ENCODE measurements at regions not wholly inside any gene's neighbourhood (a gene's known extent, or its start where the extent isn't known, plus 50 kb on each side); places are given as distances from the start of the nearest gene placed in this dataset.

GRCh38 chr1:229091721-229092136, 179.2 kb upstream of the RAB4A start:
- peaks cover 47% of the 10 kb centered on the region for H3K4me1 ChIP-seq (ENCODE audit: insufficient read depth)
- no peaks in the 10 kb centered on the region for H3K27me3 ChIP-seq (ENCODE audit: insufficient read depth)
- H3K4me3 ChIP-seq, result 0 out of 2 replicates have a peak overlapping the region, but pooled peaks have one; percentile 15
- Mint-ChIP-seq H3K4me1 (peaks cover 69% of the 10 kb centered on the region), H3K27ac (peak overlapping the region; percentile 97), H3K36me3 (ENCODE audit: low read depth) (peaks cover 5% of the 10 kb centered on the region), H3K27me3 (ENCODE audit: insufficient read depth, low read depth, poor library complexity) (peaks cover 11% of the 10 kb centered on the region), H3K9me3 (peaks cover 6% of the 10 kb centered on the region; the same call in 2 of the 3 replicates), H3K4me3 (peak overlapping the region; percentile 56; the same call in 1 of the 3 replicates)
- H2AFZ ChIP-seq, result no peak overlapping the region
- H3K79me2 ChIP-seq (replicated peaks; ENCODE audit: insufficient read depth), result no peaks in the 10 kb centered on the region
- H3K9me2 ChIP-seq (ENCODE audit: insufficient read depth), result 0 out of 2 replicates have a peak, but pooled peaks cover 5% of the 10 kb centered on the region
- peak overlapping the region; percentile 91 for H3K27ac ChIP-seq (ENCODE audit: low read depth)
- DNase-seq (ENCODE audit: low spot score) (no peak), ATAC-seq (no peak)
- 0 out of 2 replicates have a peak, but pooled peaks cover 3% of the 10 kb centered on the region for H3K36me3 ChIP-seq (ENCODE audit: insufficient read depth)
- no peaks in the 10 kb centered on the region for H4K20me1 ChIP-seq (replicated peaks; ENCODE audit: insufficient read depth)
- H3F3A ChIP-seq (replicated peaks; ENCODE audit: low read depth), result peaks cover 8% of the 10 kb centered on the region
- peak overlapping the region; percentile 24 for H3K4me2 ChIP-seq
- TF ChIP-seq, protein P1, sequence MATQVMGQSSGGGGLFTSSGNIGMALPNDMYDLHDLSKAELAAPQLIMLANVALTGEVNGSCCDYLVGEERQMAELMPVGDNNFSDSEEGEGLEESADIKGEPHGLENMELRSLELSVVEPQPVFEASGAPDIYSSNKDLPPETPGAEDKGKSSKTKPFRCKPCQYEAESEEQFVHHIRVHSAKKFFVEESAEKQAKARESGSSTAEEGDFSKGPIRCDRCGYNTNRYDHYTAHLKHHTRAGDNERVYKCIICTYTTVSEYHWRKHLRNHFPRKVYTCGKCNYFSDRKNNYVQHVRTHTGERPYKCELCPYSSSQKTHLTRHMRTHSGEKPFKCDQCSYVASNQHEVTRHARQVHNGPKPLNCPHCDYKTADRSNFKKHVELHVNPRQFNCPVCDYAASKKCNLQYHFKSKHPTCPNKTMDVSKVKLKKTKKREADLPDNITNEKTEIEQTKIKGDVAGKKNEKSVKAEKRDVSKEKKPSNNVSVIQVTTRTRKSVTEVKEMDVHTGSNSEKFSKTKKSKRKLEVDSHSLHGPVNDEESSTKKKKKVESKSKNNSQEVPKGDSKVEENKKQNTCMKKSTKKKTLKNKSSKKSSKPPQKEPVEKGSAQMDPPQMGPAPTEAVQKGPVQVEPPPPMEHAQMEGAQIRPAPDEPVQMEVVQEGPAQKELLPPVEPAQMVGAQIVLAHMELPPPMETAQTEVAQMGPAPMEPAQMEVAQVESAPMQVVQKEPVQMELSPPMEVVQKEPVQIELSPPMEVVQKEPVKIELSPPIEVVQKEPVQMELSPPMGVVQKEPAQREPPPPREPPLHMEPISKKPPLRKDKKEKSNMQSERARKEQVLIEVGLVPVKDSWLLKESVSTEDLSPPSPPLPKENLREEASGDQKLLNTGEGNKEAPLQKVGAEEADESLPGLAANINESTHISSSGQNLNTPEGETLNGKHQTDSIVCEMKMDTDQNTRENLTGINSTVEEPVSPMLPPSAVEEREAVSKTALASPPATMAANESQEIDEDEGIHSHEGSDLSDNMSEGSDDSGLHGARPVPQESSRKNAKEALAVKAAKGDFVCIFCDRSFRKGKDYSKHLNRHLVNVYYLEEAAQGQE (IDR thresholded peaks at IDR 0.05; ENCODE audit: unreplicated experiment), result no peak
- TF ChIP-seq, protein P2, sequence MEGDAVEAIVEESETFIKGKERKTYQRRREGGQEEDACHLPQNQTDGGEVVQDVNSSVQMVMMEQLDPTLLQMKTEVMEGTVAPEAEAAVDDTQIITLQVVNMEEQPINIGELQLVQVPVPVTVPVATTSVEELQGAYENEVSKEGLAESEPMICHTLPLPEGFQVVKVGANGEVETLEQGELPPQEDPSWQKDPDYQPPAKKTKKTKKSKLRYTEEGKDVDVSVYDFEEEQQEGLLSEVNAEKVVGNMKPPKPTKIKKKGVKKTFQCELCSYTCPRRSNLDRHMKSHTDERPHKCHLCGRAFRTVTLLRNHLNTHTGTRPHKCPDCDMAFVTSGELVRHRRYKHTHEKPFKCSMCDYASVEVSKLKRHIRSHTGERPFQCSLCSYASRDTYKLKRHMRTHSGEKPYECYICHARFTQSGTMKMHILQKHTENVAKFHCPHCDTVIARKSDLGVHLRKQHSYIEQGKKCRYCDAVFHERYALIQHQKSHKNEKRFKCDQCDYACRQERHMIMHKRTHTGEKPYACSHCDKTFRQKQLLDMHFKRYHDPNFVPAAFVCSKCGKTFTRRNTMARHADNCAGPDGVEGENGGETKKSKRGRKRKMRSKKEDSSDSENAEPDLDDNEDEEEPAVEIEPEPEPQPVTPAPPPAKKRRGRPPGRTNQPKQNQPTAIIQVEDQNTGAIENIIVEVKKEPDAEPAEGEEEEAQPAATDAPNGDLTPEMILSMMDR (conservative IDR thresholded peaks at IDR 0.05; ENCODE audit: low read depth in 2 of 2), result no peak
- TF ChIP-seq STAT1 (IDR thresholded peaks at IDR 0.05; ENCODE audit: unreplicated experiment), result no peak
- no peak for TF ChIP-seq EZH2 (IDR thresholded peaks at IDR 0.05; ENCODE audit: low read depth, unreplicated experiment)
- TF ChIP-seq JUNB (IDR thresholded peaks at IDR 0.05; ENCODE audit: unreplicated experiment), result no peak

DNA sequence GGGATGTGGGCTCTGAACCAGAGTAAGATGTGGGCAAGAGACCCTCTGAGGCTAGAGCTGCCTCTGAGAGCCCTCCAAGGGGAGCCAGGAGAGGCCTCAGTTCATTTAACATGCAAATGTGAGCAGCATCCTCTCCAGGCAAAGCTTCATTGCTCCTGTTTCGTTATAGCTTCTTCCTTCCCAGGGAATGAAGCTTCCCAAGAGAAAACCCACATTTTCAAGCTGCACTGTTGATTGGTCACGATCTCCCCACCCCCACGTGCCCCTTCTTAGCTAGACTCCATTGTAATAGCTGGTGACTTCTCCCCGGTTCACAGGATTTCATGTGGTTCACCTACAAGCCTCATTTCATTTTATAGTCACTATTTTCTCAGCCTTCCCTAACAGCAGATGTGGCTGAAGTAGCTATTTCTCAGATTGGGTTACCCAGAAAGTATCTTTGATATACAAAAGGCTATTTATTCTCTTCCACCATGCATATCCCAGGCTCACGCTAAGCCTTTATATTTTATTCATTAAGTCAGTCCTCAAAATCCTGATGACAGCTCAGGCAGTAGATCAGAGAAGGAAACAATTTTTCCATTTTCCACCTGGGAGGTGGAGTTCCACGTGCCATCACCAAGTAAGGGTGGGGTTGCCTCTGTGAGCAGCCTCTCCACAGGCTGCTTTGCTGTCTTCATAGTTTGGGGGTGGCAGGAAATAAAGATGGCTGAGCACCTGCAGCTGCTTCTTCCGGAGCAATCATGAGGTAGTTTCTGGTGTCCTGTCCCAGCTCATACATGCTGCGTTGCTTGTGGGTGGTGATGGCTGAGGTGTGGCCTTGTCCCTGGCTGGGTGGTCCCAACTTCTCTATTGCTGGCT, 178.3 kb upstream of the RAB4A start:
- peaks cover 8% of the 10 kb centered on the region for H3F3A ChIP-seq (replicated peaks; ENCODE audit: low read depth)
- 0 out of 2 replicates have a peak, but pooled peaks cover 5% of the 10 kb centered on the region for H3K9me2 ChIP-seq (ENCODE audit: insufficient read depth)
- 0 out of 2 replicates have a peak, but pooled peaks cover 3% of the 10 kb centered on the region for H3K36me3 ChIP-seq (ENCODE audit: insufficient read depth)
- H3K4me1 Mint-ChIP-seq, result peaks cover 73% of the 10 kb centered on the region
- TF ChIP-seq, protein P3, sequence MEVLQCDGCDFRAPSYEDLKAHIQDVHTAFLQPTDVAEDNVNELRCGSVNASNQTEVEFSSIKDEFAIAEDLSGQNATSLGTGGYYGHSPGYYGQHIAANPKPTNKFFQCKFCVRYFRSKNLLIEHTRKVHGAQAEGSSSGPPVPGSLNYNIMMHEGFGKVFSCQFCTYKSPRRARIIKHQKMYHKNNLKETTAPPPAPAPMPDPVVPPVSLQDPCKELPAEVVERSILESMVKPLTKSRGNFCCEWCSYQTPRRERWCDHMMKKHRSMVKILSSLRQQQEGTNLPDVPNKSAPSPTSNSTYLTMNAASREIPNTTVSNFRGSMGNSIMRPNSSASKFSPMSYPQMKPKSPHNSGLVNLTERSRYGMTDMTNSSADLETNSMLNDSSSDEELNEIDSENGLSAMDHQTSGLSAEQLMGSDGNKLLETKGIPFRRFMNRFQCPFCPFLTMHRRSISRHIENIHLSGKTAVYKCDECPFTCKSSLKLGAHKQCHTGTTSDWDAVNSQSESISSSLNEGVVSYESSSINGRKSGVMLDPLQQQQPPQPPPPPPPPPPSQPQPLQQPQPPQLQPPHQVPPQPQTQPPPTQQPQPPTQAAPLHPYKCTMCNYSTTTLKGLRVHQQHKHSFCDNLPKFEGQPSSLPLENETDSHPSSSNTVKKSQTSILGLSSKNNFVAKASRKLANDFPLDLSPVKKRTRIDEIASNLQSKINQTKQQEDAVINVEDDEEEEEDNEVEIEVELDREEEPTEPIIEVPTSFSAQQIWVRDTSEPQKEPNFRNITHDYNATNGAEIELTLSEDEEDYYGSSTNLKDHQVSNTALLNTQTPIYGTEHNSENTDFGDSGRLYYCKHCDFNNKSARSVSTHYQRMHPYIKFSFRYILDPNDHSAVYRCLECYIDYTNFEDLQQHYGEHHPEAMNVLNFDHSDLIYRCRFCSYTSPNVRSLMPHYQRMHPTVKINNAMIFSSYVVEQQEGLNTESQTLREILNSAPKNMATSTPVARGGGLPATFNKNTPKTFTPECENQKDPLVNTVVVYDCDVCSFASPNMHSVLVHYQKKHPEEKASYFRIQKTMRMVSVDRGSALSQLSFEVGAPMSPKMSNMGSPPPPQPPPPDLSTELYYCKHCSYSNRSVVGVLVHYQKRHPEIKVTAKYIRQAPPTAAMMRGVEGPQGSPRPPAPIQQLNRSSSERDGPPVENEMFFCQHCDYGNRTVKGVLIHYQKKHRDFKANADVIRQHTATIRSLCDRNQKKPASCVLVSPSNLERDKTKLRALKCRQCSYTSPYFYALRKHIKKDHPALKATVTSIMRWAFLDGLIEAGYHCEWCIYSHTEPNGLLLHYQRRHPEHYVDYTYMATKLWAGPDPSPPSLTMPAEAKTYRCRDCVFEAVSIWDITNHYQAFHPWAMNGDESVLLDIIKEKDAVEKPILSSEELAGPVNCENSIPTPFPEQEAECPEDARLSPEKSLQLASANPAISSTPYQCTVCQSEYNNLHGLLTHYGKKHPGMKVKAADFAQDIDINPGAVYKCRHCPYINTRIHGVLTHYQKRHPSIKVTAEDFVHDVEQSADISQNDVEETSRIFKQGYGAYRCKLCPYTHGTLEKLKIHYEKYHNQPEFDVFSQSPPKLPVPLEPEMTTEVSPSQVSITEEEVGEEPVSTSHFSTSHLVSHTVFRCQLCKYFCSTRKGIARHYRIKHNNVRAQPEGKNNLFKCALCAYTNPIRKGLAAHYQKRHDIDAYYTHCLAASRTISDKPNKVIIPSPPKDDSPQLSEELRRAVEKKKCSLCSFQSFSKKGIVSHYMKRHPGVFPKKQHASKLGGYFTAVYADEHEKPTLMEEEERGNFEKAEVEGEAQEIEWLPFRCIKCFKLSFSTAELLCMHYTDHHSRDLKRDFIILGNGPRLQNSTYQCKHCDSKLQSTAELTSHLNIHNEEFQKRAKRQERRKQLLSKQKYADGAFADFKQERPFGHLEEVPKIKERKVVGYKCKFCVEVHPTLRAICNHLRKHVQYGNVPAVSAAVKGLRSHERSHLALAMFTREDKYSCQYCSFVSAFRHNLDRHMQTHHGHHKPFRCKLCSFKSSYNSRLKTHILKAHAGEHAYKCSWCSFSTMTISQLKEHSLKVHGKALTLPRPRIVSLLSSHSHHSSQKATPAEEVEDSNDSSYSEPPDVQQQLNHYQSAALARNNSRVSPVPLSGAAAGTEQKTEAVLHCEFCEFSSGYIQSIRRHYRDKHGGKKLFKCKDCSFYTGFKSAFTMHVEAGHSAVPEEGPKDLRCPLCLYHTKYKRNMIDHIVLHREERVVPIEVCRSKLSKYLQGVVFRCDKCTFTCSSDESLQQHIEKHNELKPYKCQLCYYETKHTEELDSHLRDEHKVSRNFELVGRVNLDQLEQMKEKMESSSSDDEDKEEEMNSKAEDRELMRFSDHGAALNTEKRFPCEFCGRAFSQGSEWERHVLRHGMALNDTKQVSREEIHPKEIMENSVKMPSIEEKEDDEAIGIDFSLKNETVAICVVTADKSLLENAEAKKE (CRISPR knock-in tag; IDR thresholded peaks at IDR 0.05), result peak; percentile 18; the same call in 1 of the 2 replicates
- TF ChIP-seq NANOG (IDR thresholded peaks at IDR 0.05; ENCODE audit: borderline replicate concordance), result 0 out of 2 replicates have a peak, but pooled peaks have one; percentile 30
- no peak for TF ChIP-seq STAT1 (IDR thresholded peaks at IDR 0.05; ENCODE audit: unreplicated experiment)
- TF ChIP-seq EZH2 (IDR thresholded peaks at IDR 0.05; ENCODE audit: low read depth, unreplicated experiment), result no peak
- peaks cover 6% of the 10 kb centered on the region; the same call in 2 of the 3 replicates for H3K9me3 Mint-ChIP-seq
- H3K79me2 ChIP-seq (replicated peaks; ENCODE audit: insufficient read depth), result no peaks in the 10 kb centered on the region
- peak overlapping the region; percentile 97 for H3K27ac Mint-ChIP-seq
- H3K4me3 ChIP-seq, result peak overlapping the region; percentile 22; the same call in 1 of the 2 replicates
- peaks cover 10% of the 10 kb centered on the region for H3K27me3 Mint-ChIP-seq (ENCODE audit: insufficient read depth, low read depth, poor library complexity)
- DNase-seq (ENCODE audit: low spot score), result peak; percentile 45
- peak overlapping the region; percentile 91 for H3K27ac ChIP-seq (ENCODE audit: low read depth)
- H2AFZ ChIP-seq, result no peak overlapping the region
- H3K36me3 Mint-ChIP-seq (ENCODE audit: low read depth), result peaks cover 6% of the 10 kb centered on the region
- no peaks in the 10 kb centered on the region for H3K27me3 ChIP-seq (ENCODE audit: insufficient read depth)
- ATAC-seq, result peak; percentile 26
- H4K20me1 ChIP-seq (replicated peaks; ENCODE audit: insufficient read depth), result no peaks in the 10 kb centered on the region
- peak overlapping the region; percentile 24 for H3K4me2 ChIP-seq
- H3K4me1 ChIP-seq (ENCODE audit: insufficient read depth), result peaks cover 47% of the 10 kb centered on the region
- peak overlapping the region; percentile 56 for H3K4me3 Mint-ChIP-seq

Data from GM23338 (cell line).